Pancreas (tissue), 10 donors: ENCODE measurements at regions not wholly inside any gene's neighbourhood (a gene's known extent, or its start where the extent isn't known, plus 50 kb on each side); places are given as distances from the start of the nearest gene placed in this dataset.
"Not testable (repeated sequence)": the region's sequence is repeated elsewhere in the genome, so short reads cannot be mapped to it uniquely, and the experiment has no call there.

Source experiments
- ATAC-seq, 4 donors: fragments of 200-7000 bp; cut with Tn5 transposase; one replicate each; pipeline versions ENCODE4 v1.8.0 to v1.9.1; 2020; ENCODE audit warnings: mild to moderate bottlenecking in 4 of 4, moderate library complexity in 4 of 4
- DNase-seq, 6 donors: peaks; one replicate each; pipeline ENCODE4 v3.0.0-alpha.2; 2020
- FAIRE-seq: peaks from 2 replicates; lab custom pipeline; 2012; peaks lifted over from hg19 to GRCh38; lab: Jason Lieb, UNC
- H3K27ac ChIP-seq, 4 donors: fragments of 200-600 bp; sonication (generic); 1 replicate in 3 of 4; 2 replicates in 1 of 4; pipeline versions ENCODE4 v1.5.0 to v1.8.0; 2020
- H3K27me3 ChIP-seq, 4 donors: fragments of 200-600 bp; one replicate each; pipeline ENCODE4 v1.8.0; 2021
- H3K36me3 ChIP-seq, 3 donors: fragments of 200-600 bp; sonication (generic) in 1 of 3; one replicate each; pipeline versions ENCODE4 v1.5.0 to v1.8.0; 2020 to 2021
- H3K4me1 ChIP-seq, 3 donors: fragments of 200-600 bp; one replicate each; pipeline ENCODE4 v1.8.0; 2021
- H3K4me3 ChIP-seq, 4 donors: fragments of 200-600 bp; sonication (generic) in 2 of 4; one replicate each; pipeline versions ENCODE4 v1.5.0 to v1.8.0; 2020 to 2021
- H3K9me3 ChIP-seq, 4 donors: fragments of 200-600 bp; one replicate each; pipeline ENCODE4 v1.8.0; 2021
- WGBS, 2 donors: extraction: QIAGEN DNeasy Blood & Tissue Kit; methylation state at CpG; one replicate each; pipeline ENCODE4 v1.1.7; 2013; 5-methylcytosine and 5-hydroxymethylcytosine counted together
- intact Hi-C, 3 donors: fragments of 100-400 bp; cut with DNase I; formaldehyde crosslinking; loops; one replicate each; pipeline versions ENCODE4 v1.11.1 to v1.14.2; 2022
- TF ChIP-seq, protein P1 (sequence below), 4 donors: fragments of 200-600 bp; sonication (generic) in 3 of 4; IDR thresholded peaks; one replicate each; pipeline versions ENCODE4 v1.5.0 to v1.8.0; 2021; ENCODE audit warnings: antibody characterized with exemption in 4 of 4
- donor health status: healthy with polysubstance abuse.
- donor health status: DM: no; HTN: no; CAD: no; lungs with moderate emphysema.
- donor health status: DM: no; HTN: no; CAD: no.
- donor health status: control.
- donor health status: control.
- donor health status: Bipolar disorder and iron deficiency.
- donor health status: DM: yes; HTN: yes; CAD: no.
- donor health status: DM: no; HTN: no; CAD: no.
- donor health status: DM: no; HTN: no; CAD: no.
- donor health status: DM: yes; HTN: yes; CAD: no.

DNA sequence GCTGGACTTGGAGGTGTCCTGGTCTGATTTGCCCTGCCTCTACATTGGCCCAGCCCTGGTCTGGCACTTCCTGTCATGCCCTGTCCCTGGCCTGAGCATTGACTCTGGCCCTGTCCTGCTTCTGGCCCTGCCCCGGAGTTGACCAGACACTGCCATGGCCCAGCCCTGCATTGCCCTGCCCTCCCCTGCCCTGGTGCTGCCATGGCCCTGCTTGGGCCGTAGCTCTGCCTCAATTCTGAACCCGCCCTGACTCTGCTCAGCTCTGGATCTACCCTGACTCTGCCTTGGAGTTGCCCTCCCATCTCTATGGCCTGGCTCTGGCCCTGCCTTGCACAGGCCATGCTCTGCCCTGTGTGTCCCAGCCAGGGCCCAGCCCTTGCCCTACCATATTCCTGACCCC, 647.1 kb downstream of the ZNF37A start:
- DNase-seq (peak in 1 of 6 donors; percentile 42), FAIRE-seq (no peak), ATAC-seq (no peak)
- no peaks in the 10 kb centered on the region for H3K36me3 ChIP-seq
- no peak overlapping the region for H3K27ac ChIP-seq
- TF ChIP-seq, protein P1, sequence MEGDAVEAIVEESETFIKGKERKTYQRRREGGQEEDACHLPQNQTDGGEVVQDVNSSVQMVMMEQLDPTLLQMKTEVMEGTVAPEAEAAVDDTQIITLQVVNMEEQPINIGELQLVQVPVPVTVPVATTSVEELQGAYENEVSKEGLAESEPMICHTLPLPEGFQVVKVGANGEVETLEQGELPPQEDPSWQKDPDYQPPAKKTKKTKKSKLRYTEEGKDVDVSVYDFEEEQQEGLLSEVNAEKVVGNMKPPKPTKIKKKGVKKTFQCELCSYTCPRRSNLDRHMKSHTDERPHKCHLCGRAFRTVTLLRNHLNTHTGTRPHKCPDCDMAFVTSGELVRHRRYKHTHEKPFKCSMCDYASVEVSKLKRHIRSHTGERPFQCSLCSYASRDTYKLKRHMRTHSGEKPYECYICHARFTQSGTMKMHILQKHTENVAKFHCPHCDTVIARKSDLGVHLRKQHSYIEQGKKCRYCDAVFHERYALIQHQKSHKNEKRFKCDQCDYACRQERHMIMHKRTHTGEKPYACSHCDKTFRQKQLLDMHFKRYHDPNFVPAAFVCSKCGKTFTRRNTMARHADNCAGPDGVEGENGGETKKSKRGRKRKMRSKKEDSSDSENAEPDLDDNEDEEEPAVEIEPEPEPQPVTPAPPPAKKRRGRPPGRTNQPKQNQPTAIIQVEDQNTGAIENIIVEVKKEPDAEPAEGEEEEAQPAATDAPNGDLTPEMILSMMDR (IDR thresholded peaks at IDR 0.05): no peak
- H3K9me3 ChIP-seq: no peaks in the 10 kb centered on the region
- H3K4me1 ChIP-seq: no peaks in the 10 kb centered on the region
- H3K4me3 ChIP-seq: no peak overlapping the region
- WGBS, 2 donors: 60 to 76% methylated on average over 3 of the region's 3 CpGs
- intact Hi-C loops: no loop called here
- no peaks in the 10 kb centered on the region for H3K27me3 ChIP-seq

DNA sequence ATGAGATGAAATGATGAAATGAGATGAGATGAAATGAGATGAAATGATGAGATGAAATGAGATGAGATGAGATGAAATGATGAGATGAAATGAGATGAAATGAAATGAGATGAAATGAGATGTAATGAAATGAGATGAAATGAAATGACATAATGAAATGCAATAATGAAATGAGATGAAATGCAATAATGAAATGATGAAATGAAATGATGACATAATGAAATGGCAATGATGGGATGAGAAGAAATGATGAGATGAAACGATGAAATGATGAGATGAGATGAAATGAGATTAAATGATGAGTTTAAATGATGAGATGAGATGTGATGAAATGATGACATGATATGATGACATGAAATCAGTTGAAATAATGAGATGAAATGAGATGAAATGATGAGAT, 650.3 kb downstream of the ZNF37A start:
- H3K9me3 ChIP-seq, ATAC-seq, H3K4me3 ChIP-seq, intact Hi-C loops, DNase-seq, H3K4me1 ChIP-seq, H3K36me3 ChIP-seq, H3K27me3 ChIP-seq, H3K27ac ChIP-seq: not testable (repeated sequence)
- WGBS, 2 donors: 24 to 31% methylated on average over 1 of the region's 1 CpG
- peak; percentile 93 for FAIRE-seq

GRCh38 chr10:38746065-38746464, 651.9 kb downstream of the ZNF37A start:
- 0 to 59% methylated on average over 1 of the region's 1 CpG for WGBS, 2 donors
- DNase-seq, H3K27ac ChIP-seq, intact Hi-C loops, H3K27me3 ChIP-seq, H3K4me1 ChIP-seq, H3K9me3 ChIP-seq, ATAC-seq, H3K4me3 ChIP-seq, H3K36me3 ChIP-seq: not testable (repeated sequence)
- FAIRE-seq: peak; percentile 67
